Bronchial epithelial cell (primary cell): ENCODE measurements at regions not wholly inside any gene's neighbourhood (a gene's known extent, or its start where the extent isn't known, plus 50 kb on each side); places are given as distances from the start of the nearest gene placed in this dataset.

Experiments
- DNase-seq: peaks from one replicate; pipeline ENCODE4 v3.0.0-alpha.2; 2010; ENCODE audit warnings: low read depth
- FAIRE-seq: peaks from 2 replicates; lab custom pipeline; 2011; peaks lifted over from hg19 to GRCh38; lab: Jason Lieb, UNC
- H3K27me3 ChIP-seq: 2 replicates; pipeline ENCODE4 v1.5.1; 2011; ENCODE audit warnings: low read length; ENCODE audit not compliant: control insufficient read depth, insufficient read depth
- H3K36me3 ChIP-seq: 2 replicates; pipeline ENCODE4 v1.5.1; 2011; ENCODE audit warnings: low read length; ENCODE audit not compliant: control insufficient read depth, insufficient read depth
- H3K4me3 ChIP-seq: 2 replicates; pipeline ENCODE4 v1.5.1; 2011; ENCODE audit warnings: mild to moderate bottlenecking, low read depth, low read length, control low read depth
- CTCF ChIP-seq: IDR thresholded peaks from 2 replicates; pipeline ENCODE4 v1.5.1; 2011; ENCODE audit warnings: mild to moderate bottlenecking, moderate library complexity, low read length, control low read depth, inconsistent platforms; ENCODE audit not compliant: insufficient read depth, severe bottlenecking

- Histone ChIP-seq H3K27me3 (no peaks in the 10 kb centered on the region), H3K36me3 (no peaks in the 10 kb centered on the region), H3K4me3 (no peak overlapping the region)
- no peak for TF ChIP-seq CTCF
- FAIRE-seq (no peak), DNase-seq (no peak)
Measured at GRCh38 chr2:193751299-193751698, 1556.6 kb upstream of the TMEFF2 start.

GRCh38 chr2:193749485-193749884 is 1554.8 kb upstream of the TMEFF2 start:
- no peak for DNase-seq
- no peak for TF ChIP-seq CTCF
- no peaks in the 10 kb centered on the region for H3K27me3 ChIP-seq
- no peak for FAIRE-seq
- no peak overlapping the region for H3K4me3 ChIP-seq
- no peaks in the 10 kb centered on the region for H3K36me3 ChIP-seq

- no peaks in the 10 kb centered on the region for H3K36me3 ChIP-seq
- H3K4me3 ChIP-seq, result no peak overlapping the region
- TF ChIP-seq CTCF, result no peak
- DNase-seq, result no peak
- no peak for FAIRE-seq
- H3K27me3 ChIP-seq, result no peaks in the 10 kb centered on the region
Measured at GRCh38 chr2:193743089-193743488, 1548.4 kb upstream of the TMEFF2 start.

GRCh38 chr2:193738892-193739291 is 1544.2 kb upstream of the TMEFF2 start:
- FAIRE-seq, result no peak
- no peak for DNase-seq
- Histone ChIP-seq H3K4me3 (no peak overlapping the region), H3K27me3 (no peaks in the 10 kb centered on the region), H3K36me3 (no peaks in the 10 kb centered on the region)
- TF ChIP-seq CTCF, result no peak

- DNase-seq (no peak), FAIRE-seq (no peak)
- Histone ChIP-seq H3K27me3 (no peaks in the 10 kb centered on the region), H3K36me3 (no peaks in the 10 kb centered on the region), H3K4me3 (no peak overlapping the region)
- TF ChIP-seq CTCF, result no peak
Measured at GRCh38 chr2:193712912-193713311, 1518.2 kb upstream of the TMEFF2 start.

- Histone ChIP-seq H3K27me3 (no peaks in the 10 kb centered on the region), H3K4me3 (no peak overlapping the region), H3K36me3 (no peaks in the 10 kb centered on the region)
- FAIRE-seq, result no peak
- TF ChIP-seq CTCF, result no peak
- DNase-seq, result no peak
Measured at GRCh38 chr2:193703411-193703810, 1508.7 kb upstream of the TMEFF2 start.
